Heart left ventricle (tissue), 16 donors: ENCODE measurements at regions not wholly inside any gene's neighbourhood (a gene's known extent, or its start where the extent isn't known, plus 50 kb on each side); places are given as distances from the start of the nearest gene placed in this dataset.

Experiments
- ATAC-seq, 4 donors: fragments of 200-7000 bp; cut with Tn5 transposase; one replicate each; pipeline ENCODE4 v1.9.1; 2020 to 2022; ENCODE audit warnings: moderate library complexity in 4 of 4, mild to moderate bottlenecking in 3 of 4, moderate number of reproducible peaks in 1 of 4
- DNase-seq, 5 donors: peaks; one replicate each; pipeline ENCODE4 v3.0.0-alpha.2; 2020
- H3K27ac ChIP-seq, 12 donors: fragments of 200-600 bp; sonication (generic) in 4 of 12; one replicate each; pipeline versions ENCODE4 v1.5.0 to v1.8.0; 2016 to 2022; ENCODE audit warnings: mild to moderate bottlenecking in 2 of 12
- H3K27me3 ChIP-seq, 9 donors: fragments of 200-600 bp; sonication (generic) in 2 of 9; one replicate each; pipeline versions ENCODE4 v1.5.1 to v1.8.0; 2016 to 2022; ENCODE audit warnings: mild to moderate bottlenecking in 3 of 9
- H3K36me3 ChIP-seq, 9 donors: fragments of 200-600 bp; sonication (generic) in 2 of 9; one replicate each; pipeline versions ENCODE4 v1.5.0 to v1.8.0; 2018 to 2022; ENCODE audit warnings: mild to moderate bottlenecking in 2 of 9
- H3K4me1 ChIP-seq, 12 donors: fragments of 200-600 bp; sonication (generic) in 4 of 12; one replicate each; pipeline versions ENCODE4 v1.5.0 to v1.8.0; 2016 to 2022; ENCODE audit warnings: mild to moderate bottlenecking in 3 of 12
- H3K4me3 ChIP-seq, 12 donors: fragments of 200-600 bp; sonication (generic) in 4 of 12; one replicate each; pipeline versions ENCODE4 v1.5.0 to v1.8.0; 2017 to 2022; ENCODE audit warnings: mild to moderate bottlenecking in 9 of 12, moderate library complexity in 4 of 12
- H3K9me3 ChIP-seq, 12 donors: fragments of 200-600 bp; sonication (generic) in 4 of 12; one replicate each; pipeline versions ENCODE4 v1.5.0 to v1.8.0; 2016 to 2022; ENCODE audit warnings: mild to moderate bottlenecking in 1 of 12
- CTCF ChIP-seq, 12 donors: fragments of 200-600 bp; sonication (generic) in 4 of 12; IDR thresholded peaks; one replicate each; pipeline versions ENCODE4 v1.5.0 to v1.8.0; 2018 to 2022; ENCODE audit warnings: antibody characterized with exemption in 12 of 12, mild to moderate bottlenecking in 5 of 12
- POLR2A ChIP-seq, 2 donors: fragments of 450-650 bp; IDR thresholded peaks; one replicate each; pipeline ENCODE4 v1.6.1; 2017; ENCODE audit warnings: antibody characterized with exemption in 2 of 2, mild to moderate bottlenecking in 2 of 2, moderate library complexity in 2 of 2
- WGBS, 4 donors: extraction: QIAGEN DNeasy Blood & Tissue Kit in 2 of 4; methylation state at CpG; one replicate each; pipeline versions ENCODE4 v1.1.5 to v1.1.7; 2013 to 2018; 5-methylcytosine and 5-hydroxymethylcytosine counted together
- intact Hi-C, 10 donors: fragments of 100-400 bp; cut with DNase I; formaldehyde crosslinking; loops; one replicate each; pipeline versions ENCODE4 v1.11.1 to v1.14.2; 2022
- donor health status: ischemic (EF 13 %, LVEDD 7.1; RV severe dilation, severe dysfunction).
- donor health status: healthy with polysubstance abuse.
- donor health status: DM: no; HTN: yes; CAD: no.
- donor health status: DM: no; HTN: no; CAD: no.
- donor health status: ischemic (EF 25% LVEDD 6.9; RV normal size, moderate dysfunction).
- donor health status: ischemic (EF 25% LVEDD 5.7; RV mildly dilated, moderate dysfunction).
- donor health status: healthy.
- donor health status: DM: yes; HTN: yes; CAD: no.
- donor health status: ischemic (EF 35%, LVEDD 5.7; RV mildly dilated, moderate dysfunction).
- donor health status: nonischemic (EF 11% LVEDD 7.7; RV severe dilation, severe dysfunction).
- donor health status: DM: yes; HTN: yes; CAD: no.
- donor health status: PGD.
- donor health status: ischemic (EF 29% LVEDD 5.4; RV normal size, mild dysfunction).
- donor health status: nonischemic (EF 23%, LVEDD 6.1; RV moderate dilation, normal function).

DNA sequence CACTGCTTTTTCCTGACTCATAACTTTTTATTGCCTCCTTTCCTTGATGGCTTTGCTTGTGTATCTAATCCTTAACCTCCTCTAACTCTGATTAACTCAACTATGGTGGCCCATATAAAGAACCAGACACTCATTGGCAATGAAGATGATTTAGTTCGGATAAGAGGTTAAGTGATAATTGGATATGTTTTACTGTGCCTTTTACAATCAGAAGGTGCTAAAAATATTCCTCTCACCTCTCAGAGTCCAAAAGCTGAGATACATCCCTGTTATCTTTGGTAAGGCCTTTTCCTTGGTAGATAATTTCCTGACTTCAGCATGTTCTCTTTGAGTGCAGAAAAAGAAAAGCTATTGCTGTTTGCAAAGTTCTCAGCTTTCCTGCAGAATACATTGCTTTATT, 367.7 kb downstream of the SLC16A7 start:
- TF ChIP-seq CTCF (IDR thresholded peaks at IDR 0.05): no peak
- TF ChIP-seq POLR2A (IDR thresholded peaks at IDR 0.05): no peak
- no peaks in the 10 kb centered on the region for H3K36me3 ChIP-seq
- no peaks in the 10 kb centered on the region for H3K27me3 ChIP-seq
- DNase-seq (no peak), ATAC-seq (no peak)
- no peak overlapping the region for H3K27ac ChIP-seq
- intact Hi-C loops: no loop called here
- H3K4me1 ChIP-seq: no peaks in the 10 kb centered on the region
- no peak overlapping the region for H3K4me3 ChIP-seq
- H3K9me3 ChIP-seq: peaks cover 0 to 9% (median 0%) of the 10 kb centered on the region in 12 donors
- 56 to 79% (median 65%) methylated on average over 1 of the region's 1 CpG for WGBS, 4 donors

- no peaks in the 10 kb centered on the region for H3K27me3 ChIP-seq
- H3K27ac ChIP-seq: no peak overlapping the region
- WGBS, 4 donors: 36 to 42% (median 38%) methylated on average over 4 of the region's 4 CpGs
- no peak overlapping the region for H3K4me3 ChIP-seq
- no peak for DNase-seq
- intact Hi-C loops: loop anchor here in 1 of 10 donors (1.0 kb wide), 1 partner anchor 9 kb away; no protein-coding TSS in a partner anchor
- TF ChIP-seq POLR2A (IDR thresholded peaks at IDR 0.05) (no peak), CTCF (IDR thresholded peaks at IDR 0.05) (no peak)
- H3K36me3 ChIP-seq: no peaks in the 10 kb centered on the region
- no peak for ATAC-seq
- H3K4me1 ChIP-seq: no peaks in the 10 kb centered on the region
- H3K9me3 ChIP-seq: no peaks in the 10 kb centered on the region
These were observed 377.1 kb downstream of the SLC16A7 start for GRCh38 chr12:59972905-59973304.

DNA sequence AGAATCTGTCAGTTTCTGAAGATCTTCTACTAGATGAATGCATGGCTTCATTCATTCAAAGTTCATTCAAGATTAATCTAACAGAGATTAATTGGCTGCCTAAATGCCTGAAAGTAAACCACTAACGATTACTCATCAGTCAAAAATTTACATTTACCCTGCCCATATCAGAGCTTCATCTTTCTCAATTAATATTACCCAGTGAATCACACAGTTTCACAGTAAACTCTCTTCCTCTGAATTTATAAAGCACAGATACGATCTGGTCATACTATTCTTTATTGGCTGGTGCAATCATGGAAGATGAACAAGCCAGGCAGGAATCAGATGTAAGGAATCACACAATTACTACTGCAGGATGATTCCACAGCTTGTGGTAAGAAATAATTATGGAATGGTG, 377.7 kb downstream of the SLC16A7 start:
- H3K4me3 ChIP-seq: no peak overlapping the region
- intact Hi-C loops: no loop called here
- no peak for DNase-seq
- WGBS, 4 donors: 69 to 85% (median 78%) methylated on average over 2 of the region's 2 CpGs
- H3K27ac ChIP-seq: no peak overlapping the region
- H3K36me3 ChIP-seq: no peaks in the 10 kb centered on the region
- no peaks in the 10 kb centered on the region for H3K9me3 ChIP-seq
- no peak for TF ChIP-seq POLR2A (IDR thresholded peaks at IDR 0.05)
- H3K27me3 ChIP-seq: no peaks in the 10 kb centered on the region
- no peak for ATAC-seq
- no peaks in the 10 kb centered on the region for H3K4me1 ChIP-seq

- WGBS, 4 donors: 48 to 52% (median 49%) methylated on average over 4 of the region's 4 CpGs
- intact Hi-C loops: no loop called here
- Histone ChIP-seq H3K4me1 (no peaks in the 10 kb centered on the region), H3K27ac (no peak overlapping the region), H3K4me3 (no peak overlapping the region), H3K36me3 (no peaks in the 10 kb centered on the region), H3K27me3 (no peaks in the 10 kb centered on the region), H3K9me3 (no peaks in the 10 kb centered on the region)
- TF ChIP-seq CTCF (IDR thresholded peaks at IDR 0.05): no peak
- TF ChIP-seq POLR2A (IDR thresholded peaks at IDR 0.05): no peak
- ATAC-seq (no peak), DNase-seq (no peak)
These were observed 381.9 kb downstream of the SLC16A7 start for GRCh38 chr12:59977779-59978178.

- no peak for ATAC-seq
- Histone ChIP-seq H3K36me3 (no peaks in the 10 kb centered on the region), H3K27me3 (no peaks in the 10 kb centered on the region), H3K4me1 (no peaks in the 10 kb centered on the region), H3K4me3 (no peak overlapping the region), H3K9me3 (peaks cover 0 to 4% (median 0%) of the 10 kb centered on the region in 12 donors), H3K27ac (no peak overlapping the region)
- intact Hi-C loops: no loop called here
- no peak for TF ChIP-seq CTCF (IDR thresholded peaks at IDR 0.05)
- TF ChIP-seq POLR2A (IDR thresholded peaks at IDR 0.05): no peak
- no peak for DNase-seq
- 83 to 91% (median 89%) methylated on average over 1 of the region's 1 CpG for WGBS, 4 donors
These were observed 384.6 kb downstream of the SLC16A7 start for GRCh38 chr12:59980476-59980875.
